Dermis microvascular lymphatic vessel endothelial cell (primary cell): ENCODE measurements at regions not wholly inside any gene's neighbourhood (a gene's known extent, or its start where the extent isn't known, plus 50 kb on each side); places are given as distances from the start of the nearest gene placed in this dataset.

Experiments
- DNase-seq, 2 donors: peaks; one replicate each; pipeline versions ENCODE4 v3.0.0 to v3.0.0-alpha.2; 2010; ENCODE audit warnings: low read depth in 2 of 2

DNA sequence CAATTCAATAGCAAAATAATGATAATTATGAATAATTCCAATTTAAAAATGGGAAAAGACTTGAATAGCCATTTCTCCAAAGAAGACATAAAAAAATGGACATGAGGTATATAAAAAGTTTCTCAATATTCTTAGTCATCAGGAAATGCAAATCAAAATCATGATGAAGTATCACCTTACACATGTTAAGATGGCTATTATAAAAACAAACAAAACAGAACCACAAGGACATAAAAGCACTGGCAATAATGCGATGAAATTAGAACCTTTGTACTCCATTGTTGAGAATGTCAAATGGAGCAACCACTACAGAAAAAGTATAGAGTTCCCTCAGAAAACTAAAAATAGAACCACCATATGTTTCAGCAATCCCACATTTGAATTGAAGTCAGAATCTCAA, 1186.1 kb downstream of the SLITRK5 start:
- DNase-seq = no peak

- no peak for DNase-seq
These were observed 1191.0 kb downstream of the SLITRK5 start for GRCh38 chr13:88862095-88862620.

GRCh38 chr13:88863116-88863515, 1191.9 kb downstream of the SLITRK5 start:
- no peak for DNase-seq

- no peak for DNase-seq
These were observed 1195.0 kb downstream of the SLITRK5 start for GRCh38 chr13:88866195-88866594.

DNA sequence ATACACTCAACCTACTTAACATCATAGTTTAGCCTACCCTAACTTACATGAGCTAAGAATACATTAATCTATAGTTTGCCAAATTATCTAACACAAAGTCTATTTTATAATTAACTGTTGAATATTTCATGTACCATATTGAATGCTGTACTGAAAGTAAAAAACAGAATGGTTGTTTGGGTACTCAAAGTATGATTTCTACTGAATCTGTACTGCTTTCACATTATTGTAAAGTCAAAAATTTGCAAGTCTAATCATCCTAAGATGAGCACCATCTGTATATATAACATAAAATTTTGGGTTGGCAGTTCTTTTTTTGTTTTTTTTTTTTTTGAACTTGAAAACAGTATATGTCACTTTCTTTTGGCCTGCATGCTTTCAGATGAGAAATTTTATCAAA, 1212.6 kb downstream of the SLITRK5 start:
- DNase-seq = no peak

DNA sequence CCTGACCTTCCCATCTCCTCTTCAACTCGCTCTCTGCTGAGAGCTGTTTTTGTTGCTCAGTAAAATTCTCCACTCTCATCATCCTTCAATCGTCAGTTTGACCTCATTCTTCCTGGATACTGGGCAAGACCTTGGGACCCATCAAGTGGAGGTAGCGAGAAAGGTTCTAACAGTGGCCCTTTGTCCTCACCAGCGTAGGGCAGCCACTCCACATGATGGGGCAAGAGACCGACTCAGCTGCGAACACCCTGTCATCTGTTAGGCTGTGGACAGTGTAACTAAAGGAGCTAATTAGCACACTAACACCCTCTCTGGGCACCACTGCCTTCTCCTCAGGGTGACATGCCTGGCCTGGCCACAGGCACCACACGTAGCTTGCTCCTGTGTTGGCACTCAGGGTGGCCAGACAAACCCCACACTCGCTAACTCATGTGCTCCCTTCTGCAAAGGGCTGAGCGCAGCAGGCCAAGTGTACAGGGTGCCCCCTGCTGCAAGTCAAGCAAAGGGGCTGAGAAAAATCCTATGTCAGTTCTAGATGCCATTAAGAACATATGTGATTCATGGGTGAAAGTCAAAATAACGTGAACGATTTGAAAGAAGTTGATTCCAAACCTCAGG, 1216.0 kb downstream of the SLITRK5 start:
- DNase-seq = no peak

- DNase-seq = no peak
These were observed 1224.2 kb downstream of the SLITRK5 start for GRCh38 chr13:88895261-88895941.

DNA sequence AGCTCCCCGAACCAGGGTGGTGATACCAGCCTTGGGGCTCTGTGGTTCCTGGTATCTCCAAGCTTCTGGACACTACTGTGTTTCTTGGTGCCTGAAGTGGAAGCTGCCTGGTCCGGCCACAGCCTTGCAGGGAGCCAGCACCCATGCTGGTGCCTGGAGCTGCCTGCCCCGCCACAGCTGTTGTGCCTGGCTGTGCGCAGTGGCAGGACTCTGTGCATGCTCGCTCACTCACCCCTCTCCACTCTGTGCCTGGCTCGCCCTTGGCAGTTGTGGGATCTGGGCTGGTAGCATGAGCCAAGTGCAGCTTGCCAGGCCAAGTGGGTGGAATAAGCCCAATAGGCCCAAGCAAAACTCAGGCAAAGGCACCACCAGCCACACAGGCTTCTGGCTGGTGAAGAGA, 1225.3 kb downstream of the SLITRK5 start:
- DNase-seq = no peak

DNA sequence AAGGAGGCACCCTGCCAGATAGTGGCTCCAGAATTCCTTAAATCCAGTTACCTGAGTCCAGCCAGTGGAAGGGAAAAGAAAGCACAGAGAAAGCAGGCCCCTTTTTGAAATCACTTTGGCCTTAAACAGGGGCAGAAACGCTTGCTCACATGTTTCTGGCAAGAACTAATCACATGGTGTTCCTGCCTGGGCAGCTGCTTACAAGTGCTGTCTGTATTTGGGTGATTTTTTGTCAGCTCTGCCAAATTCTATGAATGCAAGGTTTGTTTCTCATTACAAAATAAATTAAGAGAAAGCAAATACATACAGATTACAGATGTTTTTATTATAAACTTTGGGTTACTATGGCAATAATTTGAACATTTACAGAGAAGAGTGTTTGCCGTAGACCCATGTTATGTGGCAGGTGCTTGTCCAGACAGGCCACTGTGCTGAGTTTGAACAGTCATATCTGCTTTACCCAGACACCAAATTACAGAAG, 1237.8 kb downstream of the SLITRK5 start:
- DNase-seq = no peak

DNA sequence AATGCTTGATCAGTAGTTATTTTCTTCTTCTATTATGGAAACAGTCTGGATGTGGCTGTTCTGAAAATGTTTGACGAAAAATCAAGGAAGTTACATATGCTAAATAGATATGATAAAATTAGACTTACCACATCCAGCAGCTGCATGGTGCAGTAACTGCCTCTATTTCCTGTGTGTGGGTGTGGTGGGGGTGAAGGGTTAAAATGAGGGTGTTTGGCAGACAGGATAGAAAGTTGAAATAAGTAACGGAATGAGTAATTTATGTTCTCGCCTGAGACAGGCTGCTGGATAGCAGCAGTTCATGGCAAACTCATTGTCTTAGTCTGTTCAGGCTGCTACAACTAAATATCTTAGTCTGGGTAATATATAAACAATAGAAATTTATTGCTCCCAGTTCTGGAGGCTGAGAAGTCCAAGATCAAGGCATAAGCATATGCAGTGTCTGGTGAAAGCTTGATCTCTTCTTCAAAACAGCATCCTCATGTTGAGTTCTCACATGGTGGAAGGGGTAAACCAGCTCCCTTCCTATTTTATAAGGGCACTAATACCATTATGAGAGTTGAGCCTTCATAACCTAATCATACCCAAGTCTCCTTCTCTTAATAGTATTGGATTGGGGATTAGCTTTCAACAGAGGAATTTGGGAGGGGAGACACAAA, 1248.9 kb downstream of the SLITRK5 start:
- no peak for DNase-seq

DNA sequence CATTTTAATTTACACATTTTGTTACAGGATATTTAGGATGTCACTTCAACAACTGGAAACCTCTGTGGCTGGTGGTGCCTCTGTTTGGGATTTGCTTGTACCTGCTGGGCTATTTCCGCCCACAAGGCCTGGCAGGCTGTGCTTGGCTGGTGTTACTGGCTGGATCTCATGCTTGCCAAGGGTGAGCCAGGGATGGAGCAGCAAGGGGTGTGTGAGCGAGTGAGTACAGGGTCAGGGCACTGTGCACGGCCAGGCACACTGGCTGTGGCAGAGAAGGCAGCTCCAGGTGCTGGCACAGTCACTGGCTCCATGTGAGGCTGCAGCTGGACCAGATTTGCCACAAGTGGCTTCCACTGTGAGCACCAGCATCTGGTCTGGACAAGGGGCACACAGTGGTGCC, 1254.8 kb downstream of the SLITRK5 start:
- no peak for DNase-seq

DNA sequence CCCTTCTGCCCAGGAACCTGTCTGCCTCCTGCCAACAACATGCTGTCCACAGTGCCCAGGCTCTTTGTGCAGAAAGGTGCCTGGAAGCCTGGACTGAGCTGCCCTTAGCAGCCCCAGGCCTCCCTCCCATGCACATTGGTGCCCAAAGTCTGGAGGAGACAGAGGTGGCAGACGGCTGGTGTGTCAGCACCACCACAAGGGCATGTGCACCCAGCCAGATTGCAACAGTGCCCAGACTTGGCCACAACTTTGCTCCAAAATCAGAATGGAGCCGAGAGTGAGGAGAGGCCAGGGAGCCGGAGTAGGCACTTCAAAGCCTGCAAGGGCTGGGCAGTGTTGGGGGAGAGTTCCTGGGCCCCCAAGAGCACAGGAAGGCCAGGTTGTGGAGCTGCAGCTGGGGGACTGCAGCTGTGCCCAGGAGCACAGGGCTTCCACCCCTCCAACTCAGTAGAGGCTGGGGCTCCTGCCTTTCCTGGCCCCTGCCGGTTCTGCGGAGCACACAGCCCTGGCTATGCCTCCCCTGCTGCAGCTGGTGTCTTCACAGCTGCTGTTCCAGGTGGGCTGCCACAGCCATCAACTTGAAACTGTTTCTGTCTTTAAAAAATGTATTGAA, 1255.8 kb downstream of the SLITRK5 start:
- DNase-seq = no peak

DNA sequence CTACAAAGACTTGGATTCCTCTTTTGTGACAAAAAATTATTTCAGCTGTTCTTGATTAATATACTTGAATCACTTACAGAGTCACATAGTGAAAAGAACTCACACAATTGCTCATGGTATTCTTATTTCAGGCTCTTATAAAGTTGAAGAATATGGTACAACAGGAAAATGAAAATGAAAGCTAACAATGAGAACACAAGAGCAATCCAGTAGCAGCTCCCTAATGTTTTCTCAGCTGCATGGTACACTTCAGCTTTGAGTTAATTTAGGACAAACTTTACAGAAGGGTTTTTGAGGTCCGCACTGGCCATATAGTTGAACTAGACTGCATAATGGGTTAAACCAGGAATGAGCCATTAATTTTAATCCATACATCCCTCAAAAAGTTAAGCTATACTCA, 1261.8 kb downstream of the SLITRK5 start:
- no peak for DNase-seq

DNA sequence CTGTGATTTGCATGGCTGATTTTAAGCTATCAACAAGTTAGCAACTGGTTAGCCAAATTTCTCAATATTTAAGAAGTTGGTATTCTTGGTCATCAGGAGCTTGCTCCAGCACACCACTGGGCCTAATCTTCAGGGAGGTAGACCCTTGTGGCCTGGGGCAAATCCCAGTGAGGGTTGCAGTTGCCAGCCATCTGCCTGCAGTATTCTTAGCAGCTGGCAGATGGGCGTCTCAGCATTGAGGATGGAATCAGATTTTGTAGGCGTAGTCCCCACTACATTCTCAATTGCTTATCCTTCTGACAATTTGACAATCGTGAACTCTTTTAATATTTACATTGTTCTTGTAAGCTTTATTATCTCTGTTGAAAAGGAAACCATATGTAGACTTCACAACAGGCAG, 1266.2 kb downstream of the SLITRK5 start:
- DNase-seq = no peak

GRCh38 chr13:88945793-88946192, 1274.6 kb downstream of the SLITRK5 start:
- DNase-seq = no peak

DNA sequence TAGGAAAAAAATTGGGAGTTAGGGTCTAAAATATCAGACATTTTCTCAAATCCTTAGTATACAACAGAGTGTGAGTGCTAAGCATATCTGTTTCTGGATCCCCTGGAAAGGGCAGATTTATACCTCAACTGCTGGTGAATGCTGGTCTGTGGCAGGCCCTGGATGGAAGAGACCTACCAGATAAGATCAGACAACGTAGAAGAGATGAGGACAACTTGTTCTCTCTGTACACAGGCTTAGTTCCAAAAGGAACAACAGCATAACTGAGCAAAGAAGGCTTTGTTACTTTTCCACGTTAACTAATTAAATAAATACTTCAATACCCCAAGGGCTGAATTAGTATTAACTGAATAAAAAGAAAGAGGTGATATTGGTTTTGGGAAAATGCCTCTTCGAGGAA, 1277.3 kb downstream of the SLITRK5 start:
- DNase-seq = no peak

- DNase-seq = no peak
These were observed 1287.7 kb downstream of the SLITRK5 start for GRCh38 chr13:88958821-88959220.

DNA sequence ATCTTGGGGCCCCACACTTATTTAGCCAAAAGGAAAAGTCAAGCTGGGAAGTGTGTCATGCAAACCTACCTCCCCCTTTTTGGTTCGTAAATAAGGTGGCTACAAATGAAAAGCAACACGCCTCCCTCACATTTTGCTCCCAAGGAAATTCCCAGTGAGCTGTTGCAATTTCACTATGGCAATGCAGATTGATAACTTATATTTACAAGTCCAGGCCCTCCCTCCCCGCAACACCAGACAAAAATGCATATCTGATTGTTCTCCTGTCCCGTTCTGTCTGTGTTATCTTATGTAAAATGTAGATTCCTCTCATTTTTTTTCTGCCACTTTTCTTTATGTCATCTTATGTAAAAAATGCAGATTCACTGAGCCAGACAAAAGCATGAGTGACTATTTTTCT, 1305.3 kb downstream of the SLITRK5 start:
- DNase-seq = no peak

GRCh38 chr13:88978607-88979006, 1307.4 kb downstream of the SLITRK5 start:
- no peak for DNase-seq

DNA sequence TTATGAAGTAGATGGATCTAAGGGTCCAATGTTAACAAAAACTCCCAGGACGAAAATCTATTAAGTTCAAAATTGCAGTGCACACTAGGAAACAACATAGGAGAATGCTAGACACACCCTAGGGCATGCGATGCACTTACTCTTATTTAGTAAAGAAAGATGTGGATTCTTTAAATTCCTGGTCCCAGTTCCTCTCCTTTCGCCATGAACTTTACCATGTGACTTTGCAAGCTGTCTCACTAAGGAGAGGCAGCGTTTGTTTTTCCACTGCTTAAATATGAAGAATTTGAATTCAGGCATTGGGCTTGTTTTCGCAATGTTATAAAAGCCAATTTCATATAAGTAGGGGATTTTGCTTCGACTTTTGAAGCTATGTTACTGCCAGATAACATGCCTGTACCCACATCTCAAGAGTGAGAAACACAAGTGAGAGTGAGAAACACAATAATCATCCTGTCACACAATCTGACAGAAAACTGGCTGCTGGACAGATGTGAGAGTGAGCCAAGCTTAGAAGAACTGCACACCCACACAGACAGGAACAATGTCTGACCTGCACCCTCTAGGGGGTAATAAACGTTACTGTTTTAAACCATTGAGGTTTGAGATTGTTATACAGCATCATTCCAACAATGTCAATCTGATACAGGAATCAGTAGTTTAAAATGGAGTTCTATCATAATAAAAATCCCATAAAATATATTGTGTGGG, 1308.4 kb downstream of the SLITRK5 start:
- no peak for DNase-seq

- DNase-seq = no peak
These were observed 1332.5 kb downstream of the SLITRK5 start for GRCh38 chr13:89003656-89004055.

DNA sequence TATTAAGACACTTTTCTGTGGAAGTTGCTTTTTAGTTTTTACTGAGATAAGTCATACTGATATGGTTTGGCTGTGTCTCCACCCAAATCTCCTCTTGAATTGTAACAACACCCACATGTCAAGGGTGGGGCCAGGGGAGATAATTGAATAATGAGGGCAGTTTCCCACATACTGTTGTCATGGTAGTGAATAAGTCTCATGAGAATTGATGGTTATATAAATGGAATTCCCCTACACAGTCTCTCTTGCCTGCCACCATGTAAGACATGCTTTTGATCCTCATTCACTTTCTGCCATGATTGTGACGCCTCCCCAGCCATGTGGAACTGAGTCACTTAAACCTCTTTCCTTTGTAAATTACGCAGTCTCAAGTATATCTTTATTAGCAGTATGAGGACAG, 1340.4 kb downstream of the SLITRK5 start:
- no peak for DNase-seq
